SK-N-MC (cell line): ENCODE measurements at regions not wholly inside any gene's neighbourhood (a gene's known extent, or its start where the extent isn't known, plus 50 kb on each side); places are given as distances from the start of the nearest gene placed in this dataset.

Experiments
- EZH2 ChIP-seq: fragments of 200-600 bp; sonication (generic); IDR thresholded peaks from one replicate; pipeline ENCODE4 v1.6.1; 2017; ENCODE audit warnings: antibody characterized with exemption
- FOXP2 ChIP-seq: optimal IDR thresholded peaks from 2 replicates; pipeline ENCODE3; 2011; ENCODE audit warnings: mild to moderate bottlenecking, moderate library complexity; ENCODE audit not compliant: insufficient read depth; ENCODE audit errors: extremely low read length, control extremely low read depth
- POLR2AphosphoS5 ChIP-seq: IDR thresholded peaks from 2 replicates; pipeline ENCODE4 v1.6.1; 2012; ENCODE audit warnings: mild to moderate bottlenecking, low read depth, low read length, borderline replicate concordance

- TF ChIP-seq EZH2 (no peak), POLR2AphosphoS5 (no peak), FOXP2 (no peak)
Measured at GRCh38 chr2:60094450-60094929, 459.0 kb downstream of the BCL11A start.
